Vagina (tissue), 2 donors: ENCODE measurements at regions not wholly inside any gene's neighbourhood (a gene's known extent, or its start where the extent isn't known, plus 50 kb on each side); places are given as distances from the start of the nearest gene placed in this dataset.

ENCODE experiments used
- CTCF ChIP-seq, 3 experiments: fragments of 450-650 bp in 2 of 3; fragments of 200-600 bp in 1 of 3; sonication (generic) in 1 of 3; IDR thresholded peaks; one replicate each; pipeline ENCODE4 v1.5.1; 2017 to 2019; ENCODE audit warnings: antibody characterized with exemption in 3 of 3, mild to moderate bottlenecking in 2 of 3, moderate library complexity in 2 of 3
- POLR2A ChIP-seq, 2 donors: fragments of 450-650 bp; IDR thresholded peaks; one replicate each; pipeline ENCODE4 v1.6.1; 2017; ENCODE audit warnings: antibody characterized with exemption in 2 of 2, mild to moderate bottlenecking in 2 of 2, moderate library complexity in 2 of 2

GRCh38 chr14:97620066-97620465 lies 822.9 kb downstream of the VRK1 start:
- TF ChIP-seq POLR2A (IDR thresholded peaks at IDR 0.05) (no peak), CTCF (IDR thresholded peaks at IDR 0.05) (no peak)
